ENCODE measurements at regions not wholly inside any gene's neighbourhood (a gene's known extent, or its start where the extent isn't known, plus 50 kb on each side); places are given as distances from the start of the nearest gene placed in this dataset.

DNA sequence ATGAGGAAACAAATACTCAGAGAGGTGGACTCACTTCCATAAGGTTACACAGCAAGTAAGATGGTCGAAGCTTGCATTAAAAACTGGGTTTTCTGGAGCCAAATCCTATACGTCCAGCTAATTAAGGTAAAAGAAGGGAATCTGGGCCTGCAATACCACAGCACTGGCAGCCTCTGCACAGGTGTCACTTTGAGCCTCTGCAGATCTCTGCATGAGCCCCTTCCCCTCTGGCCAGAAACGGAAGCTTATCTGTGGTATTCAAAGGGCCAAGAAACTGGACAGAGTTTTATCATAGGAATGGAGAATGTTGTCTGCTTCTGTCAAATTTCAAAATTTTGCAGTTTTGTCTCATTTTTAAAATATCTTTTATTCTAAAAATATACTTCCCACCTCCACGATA, 76.1 kb downstream of the OSR1 start:
- intact Hi-C loops (cut with micrococcal nuclease) = no loop called here
- no peak for DNase-seq
- peaks cover 1 to 3% (median 2%) of the 10 kb centered on the region in 3 donors for H3K27me3 Mint-ChIP-seq (ENCODE audit: low read depth in 3 of 3)
- H3K4me1 Mint-ChIP-seq = no peaks in the 10 kb centered on the region
- Histone ChIP-seq H3K9ac (ENCODE audit: insufficient read depth, low read length, poor library complexity, severe bottlenecking) (no peak overlapping the region), H3K36me3 (replicated peaks in 1 of 2; ENCODE audit: control insufficient read depth in 1 of 2, insufficient read depth in 2 of 2, low read length in 2 of 2) (no peaks in the 10 kb centered on the region), H3K4me3 (replicated peaks in 1 of 3; ENCODE audit: low read depth in 2 of 3, low read length in 3 of 3) (no peak overlapping the region), H3K4me2 (replicated peaks; ENCODE audit: extremely low read depth, low read length, poor library complexity, severe bottlenecking) (no peak overlapping the region), H3K4me1 (ENCODE audit: control insufficient read depth in 1 of 2, insufficient read depth in 2 of 2, low read length in 2 of 2) (no peaks in the 10 kb centered on the region), H3K27me3 (ENCODE audit: control insufficient read depth in 2 of 2, insufficient read depth in 2 of 2, low read length in 2 of 2) (no peaks in the 10 kb centered on the region), H3K9me3 (replicated peaks in 1 of 2; ENCODE audit: control insufficient read depth in 1 of 2, insufficient read depth in 1 of 2, low read length in 2 of 2) (peaks cover 2 to 6% of the 10 kb centered on the region in 2 donors), H4K20me1 (ENCODE audit: insufficient read depth, low read length) (no peaks in the 10 kb centered on the region), H3K27ac (ENCODE audit: low read depth in 1 of 2, low read length in 2 of 2) (no peak overlapping the region), H3K79me2 (ENCODE audit: insufficient read depth, low read length) (no peaks in the 10 kb centered on the region), H2AFZ (ENCODE audit: insufficient read depth, low read depth, low read length, poor library complexity, severe bottlenecking) (no peak overlapping the region)
- WGBS (ENCODE audit: insufficient coverage) = 94% methylated on average over 2 of the region's 4 CpGs
- no peaks in the 10 kb centered on the region for H3K36me3 Mint-ChIP-seq
- H3K27ac Mint-ChIP-seq = no peak overlapping the region
- H3K4me3 Mint-ChIP-seq = no peak overlapping the region
- TF ChIP-seq, protein P1, sequence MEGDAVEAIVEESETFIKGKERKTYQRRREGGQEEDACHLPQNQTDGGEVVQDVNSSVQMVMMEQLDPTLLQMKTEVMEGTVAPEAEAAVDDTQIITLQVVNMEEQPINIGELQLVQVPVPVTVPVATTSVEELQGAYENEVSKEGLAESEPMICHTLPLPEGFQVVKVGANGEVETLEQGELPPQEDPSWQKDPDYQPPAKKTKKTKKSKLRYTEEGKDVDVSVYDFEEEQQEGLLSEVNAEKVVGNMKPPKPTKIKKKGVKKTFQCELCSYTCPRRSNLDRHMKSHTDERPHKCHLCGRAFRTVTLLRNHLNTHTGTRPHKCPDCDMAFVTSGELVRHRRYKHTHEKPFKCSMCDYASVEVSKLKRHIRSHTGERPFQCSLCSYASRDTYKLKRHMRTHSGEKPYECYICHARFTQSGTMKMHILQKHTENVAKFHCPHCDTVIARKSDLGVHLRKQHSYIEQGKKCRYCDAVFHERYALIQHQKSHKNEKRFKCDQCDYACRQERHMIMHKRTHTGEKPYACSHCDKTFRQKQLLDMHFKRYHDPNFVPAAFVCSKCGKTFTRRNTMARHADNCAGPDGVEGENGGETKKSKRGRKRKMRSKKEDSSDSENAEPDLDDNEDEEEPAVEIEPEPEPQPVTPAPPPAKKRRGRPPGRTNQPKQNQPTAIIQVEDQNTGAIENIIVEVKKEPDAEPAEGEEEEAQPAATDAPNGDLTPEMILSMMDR (IDR thresholded peaks at IDR 0.05) = no peak
- peaks cover 3 to 23% (median 9%) of the 10 kb centered on the region in 7 donors for H3K9me3 Mint-ChIP-seq

DNA sequence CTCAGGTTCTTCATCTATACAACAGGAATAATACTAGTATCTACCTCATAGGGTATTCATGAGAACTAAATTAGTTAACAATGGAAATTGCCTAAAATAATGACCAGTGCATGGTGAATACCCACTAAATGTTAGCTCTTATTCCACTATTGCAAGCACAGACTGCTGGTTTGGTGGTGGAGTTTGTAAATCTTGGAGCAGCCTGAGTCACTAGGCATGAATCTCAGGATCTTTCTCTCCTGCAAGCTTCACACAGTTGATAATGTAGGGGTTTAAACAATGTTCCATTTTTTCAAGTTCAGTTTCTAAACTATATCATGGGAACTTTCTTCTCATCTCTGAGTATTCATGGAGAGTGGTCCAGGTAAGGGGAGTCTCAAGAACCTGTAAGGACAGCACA, 84.0 kb downstream of the OSR1 start:
- peaks cover 0 to 13% (median 3%) of the 10 kb centered on the region in 7 donors for H3K9me3 Mint-ChIP-seq
- H3K36me3 Mint-ChIP-seq = no peaks in the 10 kb centered on the region
- Histone ChIP-seq H2AFZ (ENCODE audit: insufficient read depth, low read depth, low read length, poor library complexity, severe bottlenecking) (no peak overlapping the region), H3K27ac (ENCODE audit: low read depth in 1 of 2, low read length in 2 of 2) (no peak overlapping the region), H3K79me2 (ENCODE audit: insufficient read depth, low read length) (no peaks in the 10 kb centered on the region), H3K9ac (ENCODE audit: insufficient read depth, low read length, poor library complexity, severe bottlenecking) (no peak overlapping the region), H3K9me3 (replicated peaks in 1 of 2; ENCODE audit: control insufficient read depth in 1 of 2, insufficient read depth in 1 of 2, low read length in 2 of 2) (no peaks in the 10 kb centered on the region), H4K20me1 (ENCODE audit: insufficient read depth, low read length) (no peaks in the 10 kb centered on the region), H3K36me3 (replicated peaks in 1 of 2; ENCODE audit: control insufficient read depth in 1 of 2, insufficient read depth in 2 of 2, low read length in 2 of 2) (no peaks in the 10 kb centered on the region), H3K4me3 (replicated peaks in 1 of 3; ENCODE audit: low read depth in 2 of 3, low read length in 3 of 3) (no peak overlapping the region), H3K27me3 (ENCODE audit: control insufficient read depth in 2 of 2, insufficient read depth in 2 of 2, low read length in 2 of 2) (no peaks in the 10 kb centered on the region), H3K4me2 (replicated peaks; ENCODE audit: extremely low read depth, low read length, poor library complexity, severe bottlenecking) (no peak overlapping the region), H3K4me1 (ENCODE audit: control insufficient read depth in 1 of 2, insufficient read depth in 2 of 2, low read length in 2 of 2) (no peaks in the 10 kb centered on the region)
- no peak for DNase-seq
- H3K27ac Mint-ChIP-seq = no peak overlapping the region
- no peak overlapping the region for H3K4me3 Mint-ChIP-seq
- TF ChIP-seq, protein P1 (IDR thresholded peaks at IDR 0.05) = no peak
- peaks cover 0 to 1% (median 0%) of the 10 kb centered on the region in 3 donors for H3K27me3 Mint-ChIP-seq (ENCODE audit: low read depth in 3 of 3)
- H3K4me1 Mint-ChIP-seq = no peaks in the 10 kb centered on the region
- intact Hi-C loops (cut with micrococcal nuclease) = no loop called here

Measured in CD14-positive monocyte (primary cell).